HL-60 (cell line): ENCODE measurements at regions not wholly inside any gene's neighbourhood (a gene's known extent, or its start where the extent isn't known, plus 50 kb on each side); places are given as distances from the start of the nearest gene placed in this dataset.

Experiments
- DNase-seq, 2 experiments: peaks; one replicate each; pipeline ENCODE4 v3.0.0-alpha.2; 2010 to 2020; ENCODE audit warnings: low read depth in 1 of 2, low spot score in 1 of 2
- H3K27ac ChIP-seq: fragments of 250-450 bp; sonication (Bioruptor Pico); replicated peaks from 2 replicates; pipeline ENCODE4 v1.5.1; 2020; ENCODE audit warnings: mild to moderate bottlenecking, moderate library complexity
- H3K27me3 ChIP-seq: fragments of 250-450 bp; sonication (Bioruptor Pico); 2 replicates; pipeline ENCODE4 v1.5.1; 2021; ENCODE audit warnings: mild to moderate bottlenecking, moderate library complexity; ENCODE audit not compliant: insufficient read depth, poor library complexity, severe bottlenecking
- H3K4me3 ChIP-seq: replicated peaks from 2 replicates; pipeline ENCODE4 v1.5.1; 2011; ENCODE audit warnings: mild to moderate bottlenecking, control low read depth, low read length; ENCODE audit not compliant: insufficient read depth
- GABPA ChIP-seq: IDR thresholded peaks from 2 replicates; pipeline ENCODE4 v1.6.1; 2012; ENCODE audit warnings: low read depth
- POLR2AphosphoS5 ChIP-seq: IDR thresholded peaks from 2 replicates; pipeline ENCODE4 v1.6.1; 2012; ENCODE audit warnings: low read depth
- REST ChIP-seq: IDR thresholded peaks from 2 replicates; pipeline ENCODE4 v1.6.1; 2012; ENCODE audit warnings: low read depth; ENCODE audit not compliant: insufficient replicate concordance
- SPI1 ChIP-seq: IDR thresholded peaks from 2 replicates; pipeline ENCODE4 v1.6.1; 2012; ENCODE audit warnings: low read depth, mild to moderate bottlenecking, borderline replicate concordance
- TF ChIP-seq, protein P1 (sequence below): IDR thresholded peaks from one replicate; pipeline ENCODE4 v1.5.1; 2011; ENCODE audit warnings: low read length, control low read depth, inconsistent platforms; ENCODE audit not compliant: insufficient read depth

GRCh38 chr12:118608770-118609344 lies 232.5 kb downstream of the SUDS3 start:
- Histone ChIP-seq H3K27me3 (no peaks in the 10 kb centered on the region), H3K27ac (no peak overlapping the region), H3K4me3 (no peak overlapping the region)
- TF ChIP-seq, protein P1, sequence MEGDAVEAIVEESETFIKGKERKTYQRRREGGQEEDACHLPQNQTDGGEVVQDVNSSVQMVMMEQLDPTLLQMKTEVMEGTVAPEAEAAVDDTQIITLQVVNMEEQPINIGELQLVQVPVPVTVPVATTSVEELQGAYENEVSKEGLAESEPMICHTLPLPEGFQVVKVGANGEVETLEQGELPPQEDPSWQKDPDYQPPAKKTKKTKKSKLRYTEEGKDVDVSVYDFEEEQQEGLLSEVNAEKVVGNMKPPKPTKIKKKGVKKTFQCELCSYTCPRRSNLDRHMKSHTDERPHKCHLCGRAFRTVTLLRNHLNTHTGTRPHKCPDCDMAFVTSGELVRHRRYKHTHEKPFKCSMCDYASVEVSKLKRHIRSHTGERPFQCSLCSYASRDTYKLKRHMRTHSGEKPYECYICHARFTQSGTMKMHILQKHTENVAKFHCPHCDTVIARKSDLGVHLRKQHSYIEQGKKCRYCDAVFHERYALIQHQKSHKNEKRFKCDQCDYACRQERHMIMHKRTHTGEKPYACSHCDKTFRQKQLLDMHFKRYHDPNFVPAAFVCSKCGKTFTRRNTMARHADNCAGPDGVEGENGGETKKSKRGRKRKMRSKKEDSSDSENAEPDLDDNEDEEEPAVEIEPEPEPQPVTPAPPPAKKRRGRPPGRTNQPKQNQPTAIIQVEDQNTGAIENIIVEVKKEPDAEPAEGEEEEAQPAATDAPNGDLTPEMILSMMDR: no peak
- TF ChIP-seq GABPA (no peak), POLR2AphosphoS5 (no peak)
- no peak for DNase-seq

DNA sequence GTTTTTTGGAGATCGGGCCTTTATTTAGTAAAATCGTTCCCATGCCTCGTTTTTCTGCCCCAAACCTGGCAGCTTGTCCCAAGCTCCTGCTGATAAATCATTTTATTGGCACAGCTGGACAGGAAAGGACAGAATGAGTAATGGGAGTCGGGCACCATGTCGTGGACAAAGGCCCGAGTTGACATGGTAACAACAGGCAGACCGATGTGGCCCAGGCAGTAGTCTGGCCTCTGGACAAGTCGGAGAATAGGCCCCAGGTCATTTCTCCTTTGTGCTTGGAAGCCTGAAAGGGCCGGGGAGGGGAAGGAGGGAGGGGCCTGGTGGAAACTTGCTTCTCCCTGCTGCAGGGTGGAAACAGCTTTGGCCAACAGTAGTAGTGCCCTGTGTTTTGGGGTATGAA lies 234.9 kb downstream of the SUDS3 start:
- H3K4me3 ChIP-seq: no peak overlapping the region
- H3K27me3 ChIP-seq: no peaks in the 10 kb centered on the region
- TF ChIP-seq POLR2AphosphoS5: no peak
- TF ChIP-seq, protein P1: no peak
- TF ChIP-seq SPI1: no peak
- TF ChIP-seq REST: no peak
- TF ChIP-seq GABPA: no peak
- no peak for DNase-seq
- no peak overlapping the region for H3K27ac ChIP-seq

- Histone ChIP-seq H3K27ac (no peak overlapping the region), H3K27me3 (no peaks in the 10 kb centered on the region), H3K4me3 (no peak overlapping the region)
- no peak for DNase-seq
- no peak for TF ChIP-seq SPI1
- TF ChIP-seq GABPA: no peak
- TF ChIP-seq REST: no peak
- TF ChIP-seq, protein P1: no peak
- no peak for TF ChIP-seq POLR2AphosphoS5
These were observed 235.4 kb downstream of the SUDS3 start for GRCh38 chr12:118611770-118612169.
